NCI-H345 (cell line): ENCODE measurements at regions not wholly inside any gene's neighbourhood (a gene's known extent, or its start where the extent isn't known, plus 50 kb on each side); places are given as distances from the start of the nearest gene placed in this dataset.
"Not testable (repeated sequence)": the region's sequence is repeated elsewhere in the genome, so short reads cannot be mapped to it uniquely, and the experiment has no call there.

Source experiments
- DNase-seq: peaks from one replicate; lab custom pipeline; 2025; lab: John Stamatoyannopoulos, UW

DNA sequence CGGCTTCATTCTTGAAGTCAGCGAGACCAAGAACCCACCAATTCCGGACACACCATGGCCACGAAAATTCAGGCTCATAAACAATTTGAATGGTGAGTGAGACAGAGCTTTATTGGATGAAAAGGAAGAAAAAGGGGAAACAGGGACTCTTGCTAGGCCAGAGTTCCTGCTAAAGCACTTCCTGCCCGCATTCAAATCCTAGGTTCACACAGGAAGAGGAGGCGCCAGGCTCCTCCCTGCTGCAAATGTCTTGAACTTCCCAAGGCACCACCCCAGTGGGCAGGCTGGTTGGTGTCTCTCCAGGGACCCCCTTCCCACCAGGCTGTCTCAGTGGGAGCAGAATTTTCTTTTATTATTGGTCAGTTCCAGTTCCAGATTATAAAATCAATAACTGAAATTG lies 121.2 kb downstream of the FSCB start:
- DNase-seq = no peak

DNA sequence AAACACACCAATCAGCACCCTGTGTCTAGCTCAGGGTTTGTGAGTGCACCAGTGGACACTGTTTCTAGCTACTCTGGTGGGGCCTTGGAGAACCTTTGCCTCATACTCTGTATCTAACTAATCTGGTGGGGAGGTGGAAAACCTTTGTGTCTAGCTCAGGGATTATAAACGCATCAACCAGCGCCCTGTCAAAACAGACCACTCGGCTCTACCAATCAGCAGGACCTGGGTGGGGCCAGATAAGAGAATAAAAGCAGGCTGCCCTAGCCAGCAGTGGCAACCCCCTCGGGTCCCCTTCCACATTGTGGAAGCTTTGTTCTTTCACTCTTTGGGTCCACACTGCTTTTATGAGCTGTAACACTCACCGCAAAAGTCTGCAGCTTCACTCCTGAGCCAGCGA lies 121.8 kb downstream of the FSCB start:
- DNase-seq = not testable (repeated sequence)

DNA sequence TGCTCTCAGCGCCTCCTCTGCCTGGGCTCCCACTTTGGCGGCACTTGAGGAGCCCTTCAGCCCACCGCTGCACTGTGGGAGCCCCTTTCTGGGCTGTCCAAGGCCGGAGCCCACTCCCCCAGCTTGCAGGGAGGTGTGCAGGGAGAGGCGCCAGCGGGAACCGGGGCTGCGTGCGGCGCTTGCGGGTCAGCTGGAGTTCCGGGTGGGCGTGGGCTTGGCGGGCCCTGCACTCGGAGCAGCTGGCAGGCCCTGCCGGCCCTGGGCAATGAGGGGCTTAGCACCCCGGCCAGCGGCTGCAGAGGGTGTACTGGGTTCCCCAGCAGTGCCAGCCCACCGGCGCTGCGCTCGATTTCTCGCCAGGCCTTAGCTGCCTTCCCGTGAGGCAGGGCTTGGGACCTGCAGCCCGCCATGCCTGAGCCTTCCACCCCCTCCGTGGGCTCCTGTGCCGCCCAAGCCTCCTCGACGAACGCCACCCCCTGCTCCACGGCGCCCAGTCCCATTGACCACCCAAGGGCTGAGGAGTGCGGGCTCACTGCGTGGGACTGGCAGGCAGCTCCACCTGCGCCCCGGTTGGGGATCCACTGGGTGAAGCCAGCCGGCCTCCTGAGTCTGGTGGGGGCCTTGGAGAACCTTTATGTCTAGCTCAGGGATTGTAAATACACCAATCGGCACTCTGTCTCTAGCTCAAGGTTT lies 122.3 kb downstream of the FSCB start:
- not testable (repeated sequence) for DNase-seq

DNA sequence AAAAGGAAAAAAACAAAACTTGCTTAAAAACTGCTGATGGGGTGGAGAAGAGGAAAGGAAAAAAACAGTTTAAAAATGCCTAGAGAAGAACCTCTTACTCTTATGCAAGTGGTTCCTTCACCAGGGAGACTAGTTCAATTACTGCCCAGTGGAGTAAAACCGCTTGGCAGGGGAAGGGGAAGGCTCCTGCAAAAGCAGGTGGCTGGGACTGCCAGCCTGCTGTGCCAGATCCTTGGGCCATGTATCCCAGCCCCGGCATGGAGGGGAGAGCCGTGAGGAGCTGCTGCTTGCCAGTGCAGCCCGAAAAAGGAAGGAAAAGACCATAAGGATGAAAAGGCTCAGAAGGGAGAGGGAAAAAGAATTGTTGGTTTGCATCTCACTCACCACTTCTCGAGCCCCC lies 123.0 kb downstream of the FSCB start:
- no peak for DNase-seq

DNA sequence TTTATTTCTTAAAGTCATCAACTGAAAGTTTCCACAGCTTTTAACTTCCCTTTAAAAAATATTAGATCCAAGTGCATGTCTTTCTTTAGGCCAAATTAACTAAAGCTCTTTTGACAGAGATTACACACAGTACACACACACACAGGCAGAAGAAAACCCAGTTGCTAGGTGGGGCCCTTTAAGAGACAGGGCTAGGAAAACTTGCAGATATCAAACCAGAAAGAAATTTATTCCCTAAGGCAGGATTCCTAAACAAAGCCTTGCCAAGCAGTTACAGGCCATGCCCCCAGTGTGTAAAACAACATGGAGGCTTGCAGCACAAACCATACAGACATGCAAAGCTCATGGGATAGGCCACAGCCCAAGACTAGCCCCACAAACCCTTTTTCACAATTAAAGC lies 123.4 kb downstream of the FSCB start:
- DNase-seq = no peak

DNA sequence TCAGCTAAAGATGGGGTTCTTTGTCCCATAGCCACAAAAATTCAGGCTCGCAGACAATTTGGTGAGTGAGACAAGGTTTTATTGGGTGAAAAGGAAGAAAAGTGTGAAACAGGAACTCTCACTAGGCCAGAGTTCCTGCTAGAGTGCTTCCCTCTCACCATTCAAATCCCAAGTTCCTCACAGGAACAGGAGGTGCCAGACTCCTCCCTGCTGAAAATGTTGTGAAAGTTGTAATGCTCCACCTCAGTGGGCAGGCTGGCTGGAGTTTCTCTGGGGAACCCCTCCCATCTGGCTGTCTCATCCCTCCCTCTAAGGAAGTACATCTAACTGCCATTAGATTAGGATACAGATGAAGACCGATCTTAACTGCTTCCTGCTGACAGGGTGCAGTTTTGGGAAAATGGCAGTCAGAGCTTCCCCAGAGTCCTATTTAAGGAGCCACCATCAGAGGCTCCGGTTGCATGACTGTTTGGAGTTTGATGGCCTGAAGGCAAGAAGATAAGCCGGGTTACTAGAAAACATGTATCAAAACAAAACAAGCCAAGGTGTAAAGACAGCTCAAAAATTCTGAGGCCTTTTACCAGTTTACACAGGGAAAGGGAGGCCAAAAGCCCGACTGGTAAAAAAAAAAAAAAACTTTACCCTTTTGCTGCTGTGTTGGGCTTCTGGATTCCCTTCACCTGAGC lies 127.6 kb downstream of the FSCB start:
- DNase-seq = no peak

DNA sequence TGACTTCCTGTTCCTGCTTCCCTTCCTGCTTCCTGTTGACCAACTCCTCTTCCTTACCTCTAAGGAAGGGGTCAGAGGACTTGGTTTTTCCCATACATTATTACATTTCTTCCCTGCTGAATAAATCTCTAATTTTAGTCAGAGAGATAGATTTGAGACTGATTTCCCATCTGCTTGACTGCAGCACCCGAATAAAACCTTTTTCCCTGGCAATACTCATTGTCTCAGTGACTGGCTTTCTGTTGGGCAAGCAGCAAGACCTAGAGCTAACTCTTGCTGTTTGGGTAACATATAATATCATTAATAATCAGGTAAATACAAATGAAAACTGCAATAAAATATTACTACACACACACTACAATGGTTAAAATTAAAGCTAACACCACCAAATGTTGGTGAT lies 132.2 kb downstream of the FSCB start:
- no peak for DNase-seq

DNA sequence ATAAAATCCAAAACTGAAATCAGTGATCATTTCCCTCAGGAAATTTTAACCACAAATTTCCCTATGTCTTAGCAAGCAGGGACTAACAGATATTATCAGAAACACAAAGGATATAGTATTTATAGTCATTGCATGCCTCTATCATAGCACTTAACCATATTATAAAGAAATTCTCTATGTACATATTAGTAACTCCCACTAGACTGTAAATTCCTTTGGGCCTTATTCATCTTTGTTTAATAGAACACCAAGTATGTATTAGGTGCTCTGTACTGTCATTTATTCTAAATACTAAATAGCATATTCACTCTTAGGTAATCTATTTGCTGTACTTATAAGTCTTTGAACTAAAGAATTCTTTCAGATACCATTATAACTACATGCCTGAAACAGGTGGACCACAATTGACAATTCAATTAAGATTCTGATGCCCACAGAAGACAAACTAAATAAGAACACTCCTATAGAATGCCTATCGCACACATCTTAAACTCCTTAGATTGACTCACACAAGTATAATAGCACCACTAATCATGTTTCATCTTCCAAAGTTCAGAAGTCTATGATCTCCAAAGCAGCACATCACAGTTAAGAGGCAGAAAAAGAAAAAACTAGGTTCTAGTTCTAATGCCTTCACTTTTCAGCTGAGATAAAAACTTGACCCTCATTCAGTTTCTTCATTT lies 134.1 kb downstream of the FSCB start:
- no peak for DNase-seq

DNA sequence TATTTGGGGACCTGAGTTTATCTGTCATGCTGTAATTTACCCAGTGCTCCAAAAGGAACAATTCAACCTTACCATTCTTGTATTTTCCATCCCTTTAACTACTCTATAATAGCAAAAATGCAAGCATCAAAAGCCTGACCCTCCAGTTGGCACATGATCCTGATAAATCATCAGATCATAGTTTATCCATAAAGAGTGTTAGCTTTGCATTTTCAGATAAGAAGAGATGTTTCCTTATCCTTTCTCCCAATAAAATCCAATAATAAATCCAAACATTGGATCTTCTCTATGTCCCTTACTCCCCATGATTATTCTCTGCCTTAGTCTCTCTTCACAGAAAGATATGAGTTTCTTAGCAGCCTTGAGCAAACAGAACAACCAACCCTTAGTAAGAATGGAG lies 134.9 kb downstream of the FSCB start:
- no peak for DNase-seq

DNA sequence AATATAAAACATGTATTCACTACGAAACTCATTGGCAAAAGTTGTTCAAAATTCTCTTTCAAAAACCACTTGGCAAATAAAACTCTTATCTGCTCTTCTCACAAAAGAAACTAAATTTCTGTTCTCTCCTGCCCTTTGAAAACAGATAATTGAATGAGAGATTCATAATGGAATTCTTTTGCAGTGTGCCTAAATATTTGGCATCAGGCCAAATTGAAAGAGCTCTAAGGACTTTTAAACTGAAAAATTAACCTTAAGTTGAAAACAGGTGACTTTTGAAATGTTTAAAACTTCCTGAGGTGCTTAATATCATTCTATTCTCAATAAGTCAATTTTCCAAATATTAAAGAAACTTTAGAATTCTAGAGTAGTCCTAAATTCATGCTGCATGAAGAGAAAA lies 136.4 kb downstream of the FSCB start:
- DNase-seq = no peak

DNA sequence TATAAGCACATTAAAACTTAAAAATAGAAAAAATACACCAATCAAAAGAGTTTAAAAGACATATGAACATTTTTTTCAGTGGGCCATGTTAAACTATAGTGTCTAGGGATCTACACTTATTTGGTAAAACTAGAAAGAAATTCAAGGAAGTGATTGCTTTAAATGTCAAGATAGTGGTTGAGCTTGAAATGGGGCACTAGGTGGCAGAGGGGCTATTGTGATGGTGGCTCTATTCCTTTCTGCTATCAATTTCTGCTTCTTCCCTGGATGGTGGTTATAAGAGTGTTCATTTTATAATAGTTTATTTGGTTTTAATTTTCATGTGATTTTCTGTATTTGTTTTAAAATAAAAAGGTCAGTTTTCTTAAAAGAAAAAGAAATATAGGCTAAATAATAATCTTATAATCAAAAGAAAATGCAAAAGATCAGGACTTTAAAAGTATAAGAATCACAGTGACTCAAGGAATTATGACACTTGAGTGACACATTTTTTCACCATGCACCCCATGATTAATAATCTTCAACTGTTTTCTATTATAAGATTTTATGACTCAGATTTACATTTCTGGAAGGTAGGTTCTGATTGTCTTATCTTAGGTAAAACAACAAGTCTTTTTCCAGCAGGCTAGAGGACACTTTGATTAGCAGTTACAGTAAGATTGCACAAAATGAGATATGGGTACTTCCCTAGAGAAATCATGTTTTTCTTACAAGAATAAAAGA lies 137.5 kb downstream of the FSCB start:
- DNase-seq = peak; percentile 20

DNA sequence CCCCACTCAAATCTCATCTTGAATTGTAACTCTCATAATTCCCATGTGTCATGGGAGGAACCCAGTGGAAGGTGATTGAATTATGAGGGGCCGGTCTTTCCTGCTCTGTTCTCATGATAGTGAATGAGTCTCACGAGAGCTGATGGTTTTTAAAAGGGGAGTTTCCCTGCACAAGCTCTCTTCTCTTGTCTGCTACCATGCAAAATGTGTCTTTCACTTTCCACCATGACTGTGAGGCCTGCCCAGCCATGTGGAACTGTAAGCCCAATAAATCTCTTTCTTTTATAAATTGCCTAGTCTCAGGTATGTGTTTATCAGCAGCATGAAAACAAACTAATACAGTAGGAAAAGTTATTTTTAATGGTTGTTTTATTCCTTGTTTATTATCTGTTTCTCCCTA lies 146.0 kb downstream of the FSCB start:
- no peak for DNase-seq

DNA sequence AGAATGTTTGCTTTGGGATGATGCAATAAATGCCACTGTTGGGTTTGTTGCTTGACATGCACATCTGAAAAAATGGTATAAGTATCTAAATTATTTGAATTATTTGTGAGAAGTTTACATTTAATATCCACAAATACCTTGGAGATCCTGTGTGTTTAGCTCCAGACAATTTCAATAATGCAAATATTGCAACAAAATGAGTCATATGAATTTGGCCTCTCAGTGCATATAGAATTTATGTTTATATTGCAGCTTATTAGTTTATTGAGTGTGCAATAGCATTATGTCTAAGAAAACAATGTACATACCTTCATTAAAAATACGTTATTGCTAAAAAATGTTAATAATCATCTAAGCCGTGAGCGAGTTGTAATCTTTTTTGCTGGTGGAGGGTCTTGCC lies 153.3 kb downstream of the FSCB start:
- DNase-seq = no peak

DNA sequence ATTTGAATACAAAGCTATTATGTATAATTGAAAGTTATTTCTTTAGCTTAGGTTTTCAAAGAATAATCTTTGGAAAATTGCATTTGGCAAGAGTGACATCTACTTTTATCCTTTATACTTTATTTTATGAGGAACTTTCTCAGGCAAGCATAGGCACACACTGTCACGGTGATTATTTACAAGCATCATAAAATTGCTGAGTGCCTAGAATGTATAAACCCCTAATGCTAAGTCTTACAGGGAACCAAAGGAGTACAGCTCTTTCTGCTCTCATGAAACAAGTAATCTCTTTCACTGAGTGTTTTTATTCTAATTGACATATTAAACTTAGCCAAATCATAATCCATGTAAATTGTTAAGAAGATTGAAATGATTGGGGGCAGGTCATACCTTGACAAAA lies 154.9 kb downstream of the FSCB start:
- no peak for DNase-seq

DNA sequence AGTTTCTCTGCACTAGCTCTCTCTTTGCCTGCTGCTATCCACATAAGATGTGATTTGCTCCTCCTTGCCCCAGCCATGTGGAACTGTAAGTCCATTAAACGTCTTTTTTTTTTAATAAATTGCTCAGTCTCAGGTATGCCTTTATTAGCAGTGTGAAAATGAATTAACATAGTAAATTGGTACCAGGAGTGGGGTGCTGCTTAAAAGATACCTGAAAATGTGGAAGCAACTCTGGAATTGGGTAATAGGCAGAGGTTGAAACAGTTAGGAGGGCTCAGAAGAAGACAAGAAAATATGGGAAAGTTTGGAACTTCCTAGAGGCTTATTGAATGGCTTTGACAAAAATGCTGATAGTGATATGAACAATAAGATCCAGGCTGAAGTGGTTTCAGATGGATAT lies 159.8 kb downstream of the FSCB start:
- DNase-seq = no peak

DNA sequence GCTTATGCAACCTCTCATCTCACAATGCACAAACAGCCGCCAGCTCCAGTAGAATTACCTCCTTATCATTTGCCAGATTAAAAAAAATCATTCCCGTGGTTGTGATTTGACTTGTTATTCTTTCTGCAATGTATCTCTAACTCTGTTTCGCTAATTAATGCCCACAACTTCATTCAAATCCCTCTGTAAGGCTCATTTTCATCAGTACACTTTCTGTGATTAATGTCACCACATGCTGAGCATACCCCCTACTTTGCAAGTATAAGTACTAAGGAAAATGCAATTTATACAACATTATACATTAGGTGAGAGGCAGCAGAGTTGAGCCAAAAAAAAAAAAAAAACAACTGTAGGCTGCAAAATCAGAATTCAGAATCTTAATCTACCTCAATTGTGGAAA lies 166.0 kb downstream of the FSCB start:
- DNase-seq = no peak

DNA sequence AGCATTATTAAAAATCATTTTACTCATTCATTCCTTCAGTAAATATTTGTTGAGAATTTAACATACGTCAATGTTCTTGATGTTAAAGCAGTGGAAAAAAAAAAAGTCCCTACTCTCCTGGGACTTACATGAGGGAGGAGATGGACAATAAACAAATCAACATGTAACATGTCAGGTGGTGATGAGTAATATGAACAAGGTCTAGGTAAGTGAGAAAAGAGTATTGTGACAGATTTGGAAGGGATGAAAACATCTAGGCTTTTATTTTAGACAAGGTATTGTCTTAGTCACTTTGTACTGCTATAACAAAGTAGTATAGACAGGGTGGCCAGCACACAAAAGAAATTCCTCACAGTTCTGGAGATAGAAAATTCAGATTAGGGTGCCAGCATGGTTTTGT lies 167.2 kb downstream of the FSCB start:
- no peak for DNase-seq

DNA sequence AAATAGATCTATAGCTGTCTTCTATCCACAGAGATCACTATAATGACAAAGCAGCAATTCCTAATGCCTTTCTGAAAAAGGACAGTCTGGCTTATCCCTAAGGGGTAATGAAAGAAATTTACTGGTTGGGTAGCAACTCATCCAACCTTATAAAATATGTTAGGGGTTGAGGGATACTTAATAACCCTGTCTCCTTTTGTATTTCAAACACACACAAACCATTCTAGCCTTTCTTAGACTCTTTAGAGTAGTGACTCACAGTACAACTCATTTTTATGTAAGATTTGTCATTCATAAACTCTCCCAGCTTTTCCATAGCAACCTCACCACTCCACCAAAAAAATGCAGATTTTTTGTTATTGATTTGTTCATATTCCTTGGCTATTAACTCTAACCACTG lies 167.9 kb downstream of the FSCB start:
- no peak for DNase-seq

DNA sequence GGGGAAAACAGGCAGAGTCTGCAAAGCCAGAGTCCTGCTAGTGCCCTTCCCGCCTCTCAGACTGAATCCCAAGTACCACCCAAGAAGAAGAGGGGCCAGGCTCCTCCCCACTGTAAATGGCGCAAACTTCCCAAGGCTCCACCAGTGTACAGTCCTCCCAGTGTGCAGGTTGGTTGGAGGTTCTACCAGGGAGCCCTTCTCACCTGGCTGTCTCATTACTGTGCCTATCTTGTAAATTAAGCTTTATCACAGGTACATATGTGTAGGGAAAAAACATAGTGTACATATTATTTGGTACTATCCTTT lies 189.7 kb downstream of the FSCB start:
- DNase-seq = no peak

DNA sequence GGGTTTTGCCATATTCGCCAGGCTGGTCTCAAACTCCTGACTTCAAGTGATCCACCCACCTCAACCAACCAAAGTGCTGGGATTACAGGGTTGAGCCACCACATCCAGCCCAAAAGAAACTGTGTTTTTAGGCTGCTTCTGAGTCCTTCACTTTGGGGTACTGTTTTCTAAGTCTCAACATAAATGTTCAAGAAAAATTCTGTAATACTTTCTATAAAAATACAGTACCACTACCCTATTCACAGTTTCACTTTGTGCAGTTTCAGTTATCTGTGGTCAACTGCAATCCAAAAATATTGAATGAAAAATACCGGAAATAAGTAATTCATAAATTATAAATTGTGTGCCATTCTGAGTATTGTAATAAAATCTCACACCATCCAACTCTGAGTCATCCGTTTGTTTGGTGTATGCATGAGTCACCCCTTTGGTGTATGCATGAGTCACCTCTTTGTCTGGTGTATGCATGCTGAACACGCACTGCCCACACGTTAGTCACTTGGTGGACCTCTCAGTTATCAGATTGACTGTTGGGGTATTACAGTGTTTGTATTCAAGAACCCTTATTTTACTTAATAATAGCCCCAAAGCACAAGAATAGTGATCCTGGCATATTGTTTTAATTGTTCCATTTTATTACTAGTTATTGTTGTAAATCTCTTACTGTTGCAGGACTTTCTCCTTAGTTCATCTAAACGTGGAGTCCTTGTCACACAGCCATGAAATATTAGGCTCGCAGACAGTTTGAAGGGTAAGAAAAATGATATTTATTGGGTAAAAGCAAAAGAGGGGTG lies 190.2 kb downstream of the FSCB start:
- DNase-seq = peak; percentile 3

DNA sequence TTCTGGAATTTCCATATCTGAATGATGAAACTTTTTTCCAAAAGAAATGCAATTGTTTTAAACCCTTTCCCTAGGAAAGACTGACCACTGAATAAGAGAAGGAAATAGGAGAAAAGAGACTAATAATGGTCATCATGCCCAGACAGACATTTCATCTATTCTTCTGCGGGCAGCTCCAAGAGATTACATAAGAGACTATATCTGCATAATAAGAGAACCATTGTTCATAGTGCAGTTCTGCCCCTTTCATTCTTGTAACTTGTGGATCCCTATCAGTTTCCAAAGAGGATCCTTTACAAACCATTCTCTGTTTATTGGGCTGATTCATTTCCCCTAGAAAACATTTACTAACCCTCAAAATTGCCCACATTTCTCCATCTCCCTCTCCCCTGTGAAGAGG lies 197.8 kb downstream of the FSCB start:
- DNase-seq = no peak

DNA sequence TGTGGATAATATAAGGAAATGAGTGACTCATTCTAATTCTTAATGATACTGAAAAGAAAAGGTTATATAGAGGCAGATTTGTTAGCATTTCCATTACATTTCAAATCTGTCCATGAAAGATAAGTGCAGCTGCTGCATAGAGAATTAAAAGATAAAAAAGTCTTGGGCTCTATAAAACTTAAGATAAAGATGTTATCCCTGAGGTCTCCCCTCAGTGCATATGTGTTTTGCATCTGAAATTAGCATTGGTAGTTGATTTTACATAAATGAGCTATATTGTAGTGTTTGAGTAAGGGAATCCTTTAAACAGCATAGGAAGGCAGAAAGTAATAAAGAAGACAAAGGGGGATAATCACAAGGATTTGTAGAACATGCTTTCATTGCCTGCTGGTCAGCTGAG lies 206.2 kb downstream of the FSCB start:
- no peak for DNase-seq
